ENCODE measurements at regions not wholly inside any gene's neighbourhood (a gene's known extent, or its start where the extent isn't known, plus 50 kb on each side); places are given as distances from the start of the nearest gene placed in this dataset.

DNA sequence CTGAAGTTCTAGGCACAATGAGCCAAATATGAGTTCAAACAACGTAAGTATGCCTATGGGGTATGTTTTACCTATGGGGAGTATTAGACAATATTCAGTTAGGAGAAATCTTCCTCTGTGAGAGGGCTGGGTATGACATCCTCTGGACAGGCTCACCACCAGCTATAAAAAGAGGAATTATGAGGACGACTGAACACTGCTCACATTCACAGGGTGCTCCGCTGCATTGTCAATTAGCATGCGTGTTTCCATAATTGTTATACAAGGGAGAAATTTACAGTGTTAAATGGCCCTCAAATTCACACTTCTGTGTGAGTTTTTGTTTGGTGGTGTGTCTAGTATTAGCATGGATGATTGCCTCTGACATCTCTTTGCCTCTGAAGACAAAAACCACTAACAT, 700.4 kb downstream of the BCL11A start:
- TF ChIP-seq CTCF (IDR thresholded peaks at IDR 0.05), result no peak
- TF ChIP-seq POLR2A (IDR thresholded peaks at IDR 0.05; ENCODE audit: low read length), result no peak
- TF ChIP-seq JUNB (IDR thresholded peaks at IDR 0.05), result no peak
- TF ChIP-seq, protein P1, sequence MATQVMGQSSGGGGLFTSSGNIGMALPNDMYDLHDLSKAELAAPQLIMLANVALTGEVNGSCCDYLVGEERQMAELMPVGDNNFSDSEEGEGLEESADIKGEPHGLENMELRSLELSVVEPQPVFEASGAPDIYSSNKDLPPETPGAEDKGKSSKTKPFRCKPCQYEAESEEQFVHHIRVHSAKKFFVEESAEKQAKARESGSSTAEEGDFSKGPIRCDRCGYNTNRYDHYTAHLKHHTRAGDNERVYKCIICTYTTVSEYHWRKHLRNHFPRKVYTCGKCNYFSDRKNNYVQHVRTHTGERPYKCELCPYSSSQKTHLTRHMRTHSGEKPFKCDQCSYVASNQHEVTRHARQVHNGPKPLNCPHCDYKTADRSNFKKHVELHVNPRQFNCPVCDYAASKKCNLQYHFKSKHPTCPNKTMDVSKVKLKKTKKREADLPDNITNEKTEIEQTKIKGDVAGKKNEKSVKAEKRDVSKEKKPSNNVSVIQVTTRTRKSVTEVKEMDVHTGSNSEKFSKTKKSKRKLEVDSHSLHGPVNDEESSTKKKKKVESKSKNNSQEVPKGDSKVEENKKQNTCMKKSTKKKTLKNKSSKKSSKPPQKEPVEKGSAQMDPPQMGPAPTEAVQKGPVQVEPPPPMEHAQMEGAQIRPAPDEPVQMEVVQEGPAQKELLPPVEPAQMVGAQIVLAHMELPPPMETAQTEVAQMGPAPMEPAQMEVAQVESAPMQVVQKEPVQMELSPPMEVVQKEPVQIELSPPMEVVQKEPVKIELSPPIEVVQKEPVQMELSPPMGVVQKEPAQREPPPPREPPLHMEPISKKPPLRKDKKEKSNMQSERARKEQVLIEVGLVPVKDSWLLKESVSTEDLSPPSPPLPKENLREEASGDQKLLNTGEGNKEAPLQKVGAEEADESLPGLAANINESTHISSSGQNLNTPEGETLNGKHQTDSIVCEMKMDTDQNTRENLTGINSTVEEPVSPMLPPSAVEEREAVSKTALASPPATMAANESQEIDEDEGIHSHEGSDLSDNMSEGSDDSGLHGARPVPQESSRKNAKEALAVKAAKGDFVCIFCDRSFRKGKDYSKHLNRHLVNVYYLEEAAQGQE (IDR thresholded peaks at IDR 0.05), result no peak
- no peak for TF ChIP-seq NFE2L2 (conservative IDR thresholded peaks at IDR 0.05; ENCODE audit: low read length)

Measured in A549 (cell line).